Vagina (tissue), 2 donors: ENCODE measurements at regions not wholly inside any gene's neighbourhood (a gene's known extent, or its start where the extent isn't known, plus 50 kb on each side); places are given as distances from the start of the nearest gene placed in this dataset.
"Not testable (repeated sequence)": the region's sequence is repeated elsewhere in the genome, so short reads cannot be mapped to it uniquely, and the experiment has no call there.

ENCODE experiments used
- DNase-seq, 2 donors: peaks; one replicate each; pipeline ENCODE4 v3.0.0-alpha.2; 2017; ENCODE audit errors: extremely low spot score in 2 of 2
- H3K27ac ChIP-seq: fragments of 200-600 bp; sonication (generic); one replicate; pipeline ENCODE4 v1.5.1; 2019
- H3K27me3 ChIP-seq: fragments of 200-600 bp; sonication (generic); one replicate; pipeline ENCODE4 v1.5.1; 2019
- H3K36me3 ChIP-seq, 2 donors: fragments of 200-600 bp; sonication (generic); one replicate each; pipeline ENCODE4 v1.5.1; 2017 to 2019
- H3K4me1 ChIP-seq: fragments of 200-600 bp; sonication (generic); one replicate; pipeline ENCODE4 v1.5.1; 2019
- H3K4me3 ChIP-seq, 2 donors: fragments of 200-600 bp; sonication (generic); 1 replicate in 1 of 2; 2 replicates in 1 of 2; pipeline ENCODE4 v1.5.1; 2016 to 2019
- H3K9me3 ChIP-seq: fragments of 200-600 bp; sonication (generic); one replicate; pipeline ENCODE4 v1.5.1; 2019
- POLR2A ChIP-seq, 2 donors: fragments of 450-650 bp; IDR thresholded peaks; one replicate each; pipeline ENCODE4 v1.6.1; 2017; ENCODE audit warnings: antibody characterized with exemption in 2 of 2, mild to moderate bottlenecking in 2 of 2, moderate library complexity in 2 of 2
- POLR2AphosphoS5 ChIP-seq, 2 donors: sonication (generic); formaldehyde crosslinking; IDR thresholded peaks; one replicate each; pipeline ENCODE4 v1.9.0; 2017; ENCODE audit warnings: antibody characterized with exemption in 2 of 2, mild to moderate bottlenecking in 2 of 2, low read depth in 1 of 2; ENCODE audit not compliant: insufficient read depth in 1 of 2
- intact Hi-C: fragments of 100-400 bp; cut with DNase I; formaldehyde crosslinking; loops from one replicate; pipeline ENCODE4 v1.15.1; 2023
- TF ChIP-seq, protein P1 (sequence below), 3 experiments: fragments of 450-650 bp in 2 of 3; fragments of 200-600 bp in 1 of 3; sonication (generic) in 1 of 3; IDR thresholded peaks; one replicate each; pipeline ENCODE4 v1.5.1; 2017 to 2019; ENCODE audit warnings: antibody characterized with exemption in 3 of 3, mild to moderate bottlenecking in 2 of 3, moderate library complexity in 2 of 3

DNA sequence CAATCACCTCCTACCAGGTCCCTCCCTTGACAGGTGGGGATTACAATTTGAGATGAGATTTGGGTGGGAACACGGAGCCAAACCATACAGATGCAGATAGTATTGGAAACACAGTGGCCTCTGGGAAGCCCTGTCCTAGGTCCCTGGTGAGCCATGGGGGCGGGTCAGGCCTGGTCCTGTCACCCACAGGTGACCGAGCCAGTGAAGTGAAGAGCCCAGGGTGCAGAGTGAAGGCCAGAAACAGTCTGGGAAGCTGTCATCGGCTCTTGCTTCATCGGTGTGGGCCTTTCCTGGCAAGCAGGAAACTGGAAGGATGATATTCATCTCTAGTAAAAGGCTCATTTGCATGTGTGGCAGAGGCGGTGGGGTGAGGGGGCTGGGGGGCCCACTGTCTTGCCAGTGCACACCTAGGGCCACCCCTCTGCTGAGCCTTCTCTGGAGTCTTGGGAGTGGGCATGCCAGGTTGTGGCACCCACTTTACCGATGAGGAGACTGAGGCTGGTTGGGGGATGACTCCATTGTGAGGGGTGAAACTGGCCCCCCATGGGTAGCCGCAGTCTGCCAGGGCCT lies 290.6 kb downstream of the NDUFA10 start:
- no peak for DNase-seq
- no peaks in the 10 kb centered on the region for H3K27me3 ChIP-seq
- intact Hi-C loops, result no loop called here
- no peaks in the 10 kb centered on the region for H3K4me1 ChIP-seq
- TF ChIP-seq, protein P1, sequence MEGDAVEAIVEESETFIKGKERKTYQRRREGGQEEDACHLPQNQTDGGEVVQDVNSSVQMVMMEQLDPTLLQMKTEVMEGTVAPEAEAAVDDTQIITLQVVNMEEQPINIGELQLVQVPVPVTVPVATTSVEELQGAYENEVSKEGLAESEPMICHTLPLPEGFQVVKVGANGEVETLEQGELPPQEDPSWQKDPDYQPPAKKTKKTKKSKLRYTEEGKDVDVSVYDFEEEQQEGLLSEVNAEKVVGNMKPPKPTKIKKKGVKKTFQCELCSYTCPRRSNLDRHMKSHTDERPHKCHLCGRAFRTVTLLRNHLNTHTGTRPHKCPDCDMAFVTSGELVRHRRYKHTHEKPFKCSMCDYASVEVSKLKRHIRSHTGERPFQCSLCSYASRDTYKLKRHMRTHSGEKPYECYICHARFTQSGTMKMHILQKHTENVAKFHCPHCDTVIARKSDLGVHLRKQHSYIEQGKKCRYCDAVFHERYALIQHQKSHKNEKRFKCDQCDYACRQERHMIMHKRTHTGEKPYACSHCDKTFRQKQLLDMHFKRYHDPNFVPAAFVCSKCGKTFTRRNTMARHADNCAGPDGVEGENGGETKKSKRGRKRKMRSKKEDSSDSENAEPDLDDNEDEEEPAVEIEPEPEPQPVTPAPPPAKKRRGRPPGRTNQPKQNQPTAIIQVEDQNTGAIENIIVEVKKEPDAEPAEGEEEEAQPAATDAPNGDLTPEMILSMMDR (IDR thresholded peaks at IDR 0.05), result no peak
- TF ChIP-seq POLR2AphosphoS5 (IDR thresholded peaks at IDR 0.05; ENCODE audit: insufficient read depth in 1 of 2, low read depth in 1 of 2) (no peak), POLR2A (IDR thresholded peaks at IDR 0.05) (no peak)
- no peak overlapping the region for H3K27ac ChIP-seq
- H3K36me3 ChIP-seq, result no peaks in the 10 kb centered on the region
- H3K9me3 ChIP-seq, result no peaks in the 10 kb centered on the region
- no peak overlapping the region for H3K4me3 ChIP-seq

DNA sequence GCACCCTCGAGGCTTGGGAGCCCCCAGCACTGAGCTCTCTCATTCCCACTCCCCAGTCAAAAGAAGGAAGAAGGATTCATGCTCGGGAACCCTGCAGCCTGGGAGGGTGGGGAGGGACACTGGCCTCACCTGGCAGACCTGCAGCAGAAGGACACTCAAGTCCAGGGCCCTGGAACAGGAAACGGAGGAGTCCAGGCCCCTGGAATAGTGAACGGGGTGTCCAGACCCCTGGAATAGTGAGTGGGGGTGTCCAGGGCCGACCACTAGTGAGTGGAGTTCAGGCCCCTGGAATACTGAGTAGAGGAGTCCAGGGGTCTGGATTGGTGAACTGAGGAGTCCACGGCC lies 292.5 kb downstream of the NDUFA10 start:
- Histone ChIP-seq H3K4me3 (no peak overlapping the region), H3K4me1 (no peaks in the 10 kb centered on the region), H3K27me3 (no peaks in the 10 kb centered on the region), H3K27ac (no peak overlapping the region), H3K9me3 (no peaks in the 10 kb centered on the region), H3K36me3 (no peaks in the 10 kb centered on the region)
- no peak for DNase-seq
- TF ChIP-seq POLR2A (IDR thresholded peaks at IDR 0.05) (no peak), POLR2AphosphoS5 (IDR thresholded peaks at IDR 0.05; ENCODE audit: insufficient read depth in 1 of 2, low read depth in 1 of 2) (no peak)
- TF ChIP-seq, protein P1 (IDR thresholded peaks at IDR 0.05), result no peak
- intact Hi-C loops, result no loop called here

DNA sequence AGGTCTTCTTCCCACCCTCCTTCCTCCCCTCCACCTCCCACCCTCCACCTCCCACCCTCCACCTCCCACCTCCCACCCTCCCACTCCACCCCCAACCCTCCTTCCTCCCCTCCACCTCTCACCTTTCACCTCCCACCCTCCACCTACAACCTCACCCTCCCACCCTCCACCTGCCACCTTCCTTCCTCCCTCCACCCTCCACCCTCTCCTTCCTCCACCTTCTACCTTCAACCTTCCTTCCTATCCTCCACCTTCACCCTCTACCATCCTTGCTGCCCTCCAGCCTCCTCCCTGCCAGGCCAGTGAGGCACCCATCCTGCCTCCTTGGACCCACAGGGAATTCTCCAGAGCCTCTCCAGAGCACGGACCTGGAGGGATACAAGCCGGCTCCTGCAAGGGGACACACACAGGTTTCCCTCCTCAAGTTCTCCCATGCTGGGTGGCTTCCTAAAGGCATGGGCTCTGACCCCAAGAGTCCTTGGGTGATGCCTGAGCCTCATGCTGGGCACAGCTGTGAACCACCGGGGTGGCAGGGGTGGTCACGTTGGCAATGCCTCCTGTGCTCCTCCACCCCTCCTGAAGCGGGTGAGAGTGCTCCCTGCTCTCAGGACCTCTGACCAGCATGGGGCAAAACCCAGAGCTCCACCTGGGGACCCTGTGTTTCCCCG lies 293.0 kb downstream of the NDUFA10 start:
- no peaks in the 10 kb centered on the region for H3K4me1 ChIP-seq

DNA sequence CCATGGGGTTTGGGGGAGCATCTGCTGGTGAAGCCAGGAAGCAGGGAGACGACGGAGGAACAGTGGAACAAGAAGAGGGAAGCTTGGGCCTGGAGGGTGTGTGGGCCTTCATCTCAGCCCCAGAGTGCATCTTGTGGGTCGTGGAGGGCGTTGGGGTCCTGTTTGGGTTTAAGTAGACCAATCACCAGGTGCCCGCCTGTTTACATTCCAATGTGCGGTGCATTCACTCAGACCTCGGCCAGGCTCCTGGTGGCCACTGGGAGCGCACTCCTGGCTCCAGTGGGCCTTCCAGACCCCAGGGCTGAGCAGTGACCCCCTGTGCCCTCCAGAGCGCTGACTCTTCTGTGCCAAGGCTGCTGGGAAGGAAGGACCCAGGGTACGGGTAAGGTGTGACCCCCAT lies 293.7 kb downstream of the NDUFA10 start:
- Histone ChIP-seq H3K27me3 (no peaks in the 10 kb centered on the region), H3K27ac (no peak overlapping the region), H3K36me3 (no peaks in the 10 kb centered on the region), H3K9me3 (no peaks in the 10 kb centered on the region), H3K4me3 (no peak overlapping the region), H3K4me1 (no peaks in the 10 kb centered on the region)
- intact Hi-C loops, result no loop called here
- DNase-seq, result no peak
- TF ChIP-seq POLR2A (IDR thresholded peaks at IDR 0.05) (no peak), POLR2AphosphoS5 (IDR thresholded peaks at IDR 0.05; ENCODE audit: insufficient read depth in 1 of 2, low read depth in 1 of 2) (no peak)
- TF ChIP-seq, protein P1 (IDR thresholded peaks at IDR 0.05), result no peak

More for the DNA sequence above, 293.0 kb downstream of the NDUFA10 start:
- no peak for DNase-seq
- Histone ChIP-seq H3K27me3 (no peaks in the 10 kb centered on the region), H3K4me3 (no peak overlapping the region), H3K9me3 (no peaks in the 10 kb centered on the region), H3K27ac (no peak overlapping the region), H3K36me3 (no peaks in the 10 kb centered on the region)
- intact Hi-C loops, result no loop called here
- TF ChIP-seq, protein P1 (IDR thresholded peaks at IDR 0.05), result no peak
- no peak for TF ChIP-seq POLR2AphosphoS5 (IDR thresholded peaks at IDR 0.05; ENCODE audit: insufficient read depth in 1 of 2, low read depth in 1 of 2)
- no peak for TF ChIP-seq POLR2A (IDR thresholded peaks at IDR 0.05)

DNA sequence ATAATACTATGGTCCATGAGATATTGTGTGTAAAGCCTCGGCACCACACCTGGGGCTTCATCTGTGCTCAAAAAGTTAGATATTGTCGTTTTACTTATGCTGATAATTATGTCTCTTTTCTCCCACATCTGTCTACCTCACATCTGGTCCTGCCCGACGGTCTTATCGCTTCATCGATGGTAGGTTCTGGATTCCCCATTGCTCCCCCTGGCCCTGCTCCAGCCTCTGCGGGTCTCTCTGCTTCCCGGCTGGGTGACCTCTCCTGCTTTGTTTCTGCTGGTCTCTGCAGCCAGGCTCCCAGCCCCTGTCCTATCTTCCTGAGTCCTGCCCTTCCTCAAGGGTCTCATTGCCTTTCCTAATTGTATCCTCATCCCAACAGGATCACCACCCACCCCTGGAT lies 294.2 kb downstream of the NDUFA10 start:
- DNase-seq, result no peak
- no peaks in the 10 kb centered on the region for H3K9me3 ChIP-seq
- intact Hi-C loops, result no loop called here
- no peaks in the 10 kb centered on the region for H3K36me3 ChIP-seq
- H3K4me3 ChIP-seq, result no peak overlapping the region
- H3K27ac ChIP-seq, result no peak overlapping the region
- TF ChIP-seq POLR2A (IDR thresholded peaks at IDR 0.05) (no peak), POLR2AphosphoS5 (IDR thresholded peaks at IDR 0.05; ENCODE audit: insufficient read depth in 1 of 2, low read depth in 1 of 2) (no peak)
- TF ChIP-seq, protein P1 (IDR thresholded peaks at IDR 0.05), result no peak
- H3K27me3 ChIP-seq, result no peaks in the 10 kb centered on the region
- no peaks in the 10 kb centered on the region for H3K4me1 ChIP-seq

DNA sequence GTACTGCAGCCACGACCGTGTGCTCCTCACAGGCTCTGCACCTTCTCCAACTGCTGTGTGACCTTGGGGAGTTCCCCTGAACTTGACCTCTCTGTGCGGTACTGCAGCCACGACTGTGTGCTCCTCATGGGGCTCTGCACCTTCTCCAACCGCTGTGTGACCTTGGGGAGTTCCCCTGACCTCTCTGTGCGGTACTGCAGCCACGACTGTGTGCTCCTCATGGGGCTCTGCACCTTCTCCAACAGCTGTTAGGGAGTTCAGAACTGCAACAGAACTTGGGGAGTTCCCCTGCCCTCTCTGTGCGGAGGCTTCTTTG lies 294.6 kb downstream of the NDUFA10 start:
- H3K27me3 ChIP-seq, H3K36me3 ChIP-seq, H3K4me3 ChIP-seq, H3K27ac ChIP-seq, H3K9me3 ChIP-seq, DNase-seq, H3K4me1 ChIP-seq, intact Hi-C loops: not testable (repeated sequence)
